Astrocyte of the spinal cord (primary cell): ENCODE measurements at regions not wholly inside any gene's neighbourhood (a gene's known extent, or its start where the extent isn't known, plus 50 kb on each side); places are given as distances from the start of the nearest gene placed in this dataset.
A peak's percentile ranks its signal among the peaks of the same experiment; 100 is the strongest.

Source experiments
- DNase-seq: peaks from one replicate; pipeline ENCODE4 v3.0.0; 2011; ENCODE audit warnings: low read depth, low spot score
- H3K4me3 ChIP-seq: 2 replicates; pipeline ENCODE4 v1.5.1; 2011; ENCODE audit warnings: low read depth, mild to moderate bottlenecking, low read length, moderate library complexity
- in situ Hi-C: cut with HindIII; loops from 2 replicates; pipeline ENCODE4 v1.10.0; 2017; ENCODE audit warnings: low sequenced_read_pairs
- TF ChIP-seq, protein P1 (sequence below): IDR thresholded peaks from 2 replicates; pipeline ENCODE4 v1.5.1; 2012; ENCODE audit warnings: low read depth, mild to moderate bottlenecking, low read length, inconsistent platforms

DNA sequence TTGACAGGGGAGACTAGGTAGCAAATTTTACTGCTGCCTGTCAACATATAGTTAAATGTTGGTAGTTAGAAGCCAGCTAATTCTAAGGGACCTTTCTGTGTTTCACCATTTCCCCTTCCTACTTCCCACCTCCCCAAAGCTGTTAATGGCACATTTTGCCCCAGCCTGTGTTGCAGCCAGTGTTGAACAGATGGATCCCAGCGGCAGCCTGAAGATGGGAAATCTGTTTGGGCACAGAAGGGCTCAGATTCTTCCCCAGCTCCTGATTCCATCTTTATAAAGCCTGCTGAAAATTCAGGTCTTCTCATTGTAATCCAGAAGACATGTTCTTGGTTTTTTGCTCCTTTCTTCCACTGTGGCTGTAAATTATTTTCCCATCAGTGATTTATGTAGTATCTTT lies 89.0 kb downstream of the SPRY1 start:
- in situ Hi-C loops, result no loop called here
- TF ChIP-seq, protein P1, sequence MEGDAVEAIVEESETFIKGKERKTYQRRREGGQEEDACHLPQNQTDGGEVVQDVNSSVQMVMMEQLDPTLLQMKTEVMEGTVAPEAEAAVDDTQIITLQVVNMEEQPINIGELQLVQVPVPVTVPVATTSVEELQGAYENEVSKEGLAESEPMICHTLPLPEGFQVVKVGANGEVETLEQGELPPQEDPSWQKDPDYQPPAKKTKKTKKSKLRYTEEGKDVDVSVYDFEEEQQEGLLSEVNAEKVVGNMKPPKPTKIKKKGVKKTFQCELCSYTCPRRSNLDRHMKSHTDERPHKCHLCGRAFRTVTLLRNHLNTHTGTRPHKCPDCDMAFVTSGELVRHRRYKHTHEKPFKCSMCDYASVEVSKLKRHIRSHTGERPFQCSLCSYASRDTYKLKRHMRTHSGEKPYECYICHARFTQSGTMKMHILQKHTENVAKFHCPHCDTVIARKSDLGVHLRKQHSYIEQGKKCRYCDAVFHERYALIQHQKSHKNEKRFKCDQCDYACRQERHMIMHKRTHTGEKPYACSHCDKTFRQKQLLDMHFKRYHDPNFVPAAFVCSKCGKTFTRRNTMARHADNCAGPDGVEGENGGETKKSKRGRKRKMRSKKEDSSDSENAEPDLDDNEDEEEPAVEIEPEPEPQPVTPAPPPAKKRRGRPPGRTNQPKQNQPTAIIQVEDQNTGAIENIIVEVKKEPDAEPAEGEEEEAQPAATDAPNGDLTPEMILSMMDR, result no peak
- DNase-seq, result no peak
- H3K4me3 ChIP-seq, result no peak overlapping the region

DNA sequence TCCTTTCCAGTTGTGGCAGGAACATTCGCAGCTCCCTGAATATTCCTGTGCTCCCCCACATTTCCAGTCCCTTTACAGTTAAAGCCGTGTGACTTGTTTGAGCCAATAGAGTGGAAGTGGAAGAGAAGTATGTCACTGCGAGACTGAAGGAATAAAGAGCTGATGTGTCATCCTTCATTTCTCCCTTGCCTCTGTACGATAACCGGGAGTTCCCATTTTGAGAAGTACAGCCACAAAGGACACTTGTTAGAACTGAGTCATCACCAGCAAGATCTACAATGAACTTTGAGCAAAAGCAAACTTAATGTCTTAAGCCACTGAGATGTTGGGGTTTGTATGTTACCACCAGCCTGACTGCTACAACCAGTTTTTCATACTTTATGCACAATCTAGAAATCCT lies 92.3 kb downstream of the SPRY1 start:
- H3K4me3 ChIP-seq, result no peak overlapping the region
- in situ Hi-C loops, result no loop called here
- TF ChIP-seq, protein P1, result no peak
- DNase-seq, result peak; percentile 78

DNA sequence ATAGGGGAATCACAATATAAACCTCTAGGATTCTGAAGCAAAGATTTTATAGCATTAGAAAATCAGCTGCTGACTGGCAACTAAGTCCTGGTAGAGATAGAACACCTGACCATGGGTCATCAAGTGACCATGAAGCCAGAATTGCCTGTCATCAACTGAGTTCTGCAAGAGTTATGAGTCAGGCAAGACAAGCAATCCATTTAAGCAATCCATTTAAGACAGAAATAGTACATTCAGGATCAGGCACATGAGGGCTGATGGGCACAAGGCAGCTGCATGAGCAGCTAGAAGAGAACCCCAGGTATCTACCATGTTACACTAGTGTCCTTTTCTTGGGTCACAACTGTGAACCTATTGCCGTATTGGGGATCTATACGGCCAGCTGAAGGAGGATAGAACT lies 98.9 kb downstream of the SPRY1 start:
- in situ Hi-C loops, result no loop called here
- no peak overlapping the region for H3K4me3 ChIP-seq
- no peak for DNase-seq
- TF ChIP-seq, protein P1, result no peak

DNA sequence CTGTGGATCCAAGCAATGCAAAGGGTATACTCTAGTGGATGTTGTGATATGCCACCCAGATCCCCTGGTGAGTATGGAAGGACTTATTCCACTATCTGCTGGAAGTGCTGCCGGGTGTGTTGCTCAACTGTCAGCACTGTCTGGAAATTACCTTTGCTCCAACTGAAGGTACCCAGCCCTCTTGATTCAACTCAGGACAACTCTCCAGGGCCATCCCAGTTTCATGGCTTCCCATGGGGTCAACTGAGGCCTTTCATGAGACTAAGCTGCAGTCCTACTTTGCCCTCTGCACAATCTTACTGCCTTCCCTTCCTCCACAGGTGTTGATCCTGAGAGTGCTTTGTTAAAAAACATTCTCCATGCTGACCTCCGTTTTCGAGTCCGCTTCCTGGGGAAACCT lies 99.8 kb downstream of the SPRY1 start:
- no peak overlapping the region for H3K4me3 ChIP-seq
- no peak for DNase-seq
- in situ Hi-C loops, result no loop called here
- TF ChIP-seq, protein P1, result no peak

DNA sequence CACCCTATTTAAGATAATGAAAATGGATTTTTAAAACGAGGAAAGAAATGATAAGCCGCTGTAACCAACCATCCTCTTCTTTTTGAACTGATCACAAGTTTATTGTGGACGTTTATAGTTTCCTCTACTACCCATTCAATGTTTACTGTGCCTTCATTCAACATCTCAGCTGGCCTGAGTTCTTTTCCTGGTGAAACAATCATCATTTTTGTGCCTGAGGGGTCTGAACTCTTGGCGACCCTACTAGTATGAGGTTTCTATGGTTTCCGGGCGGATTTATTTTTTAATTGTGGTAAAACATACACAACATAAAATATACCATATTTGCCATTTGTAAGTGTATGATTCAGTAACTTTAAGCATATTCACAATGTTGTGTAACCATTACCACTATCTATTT lies 100.7 kb downstream of the SPRY1 start:
- H3K4me3 ChIP-seq, result no peak overlapping the region
- no peak for DNase-seq
- TF ChIP-seq, protein P1, result no peak
- in situ Hi-C loops, result no loop called here

DNA sequence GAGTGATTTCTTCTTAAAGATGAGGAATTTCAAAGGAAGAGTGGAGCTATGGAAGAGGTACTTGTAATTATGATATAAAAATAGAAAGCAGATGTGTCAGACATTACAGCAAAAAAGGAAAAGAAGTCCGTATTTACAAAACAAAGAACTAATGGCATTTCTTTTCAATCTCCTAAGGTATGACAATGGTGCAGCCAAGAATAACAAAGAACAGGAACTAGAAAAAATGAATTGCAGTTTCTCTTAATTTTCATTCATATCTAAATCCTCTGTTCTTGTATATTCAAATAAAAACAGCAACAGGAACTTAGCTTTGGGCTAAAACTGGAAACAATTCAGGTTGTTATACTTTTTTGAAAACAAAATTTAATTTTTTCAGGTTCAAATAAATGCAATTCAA lies 105.1 kb downstream of the SPRY1 start:
- no peak overlapping the region for H3K4me3 ChIP-seq
- DNase-seq, result no peak
- TF ChIP-seq, protein P1, result no peak
- in situ Hi-C loops, result no loop called here
